ENCODE measurements at regions not wholly inside any gene's neighbourhood (a gene's known extent, or its start where the extent isn't known, plus 50 kb on each side); places are given as distances from the start of the nearest gene placed in this dataset.

DNA sequence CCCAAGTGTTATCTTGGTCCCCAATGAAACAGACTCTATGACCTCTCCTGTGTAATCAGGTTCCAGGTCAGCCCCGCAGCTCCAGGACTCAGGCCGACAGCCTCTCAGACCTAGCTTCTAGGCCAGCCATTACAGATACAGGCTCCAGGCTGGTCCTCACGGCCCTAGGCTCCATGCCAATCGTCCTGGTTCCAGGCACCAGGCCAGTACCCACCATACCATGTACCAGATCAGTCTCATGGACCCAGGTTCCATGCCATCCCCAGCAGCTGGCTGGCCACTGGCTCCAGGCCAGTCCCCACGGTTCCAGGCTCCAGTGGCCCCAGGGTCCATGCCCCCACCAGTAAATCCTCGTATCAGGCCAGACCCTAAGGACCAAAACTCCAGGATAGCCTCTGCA is 1326.6 kb upstream of the C9orf72 start:
- in situ Hi-C loops (cut with MboI) (no loop called here), intact Hi-C loops (cut with micrococcal nuclease) (no loop called here)
- Histone ChIP-seq H3K9me3 (replicated peaks; ENCODE audit: control insufficient read depth, insufficient read depth, low read depth, low read length) (no peaks in the 10 kb centered on the region), H3K79me2 (ENCODE audit: control insufficient read depth, insufficient read depth, low read length) (no peaks in the 10 kb centered on the region), H3K4me2 (ENCODE audit: insufficient read depth, low read length) (no peak overlapping the region), H3K4me1 (replicated peaks in 1 of 2; ENCODE audit: control insufficient read depth in 2 of 2, insufficient read depth in 2 of 2, low read length in 2 of 2) (no peaks in the 10 kb centered on the region), H2AFZ (ENCODE audit: low read depth, low read length) (no peak overlapping the region), H4K20me1 (replicated peaks; ENCODE audit: control insufficient read depth, insufficient read depth, low read length) (no peaks in the 10 kb centered on the region), H3K9ac (ENCODE audit: insufficient read depth in 1 of 2, low read depth in 2 of 2, low read length in 2 of 2) (no peak overlapping the region), H3K27me3 (ENCODE audit: control insufficient read depth in 2 of 2, insufficient read depth in 2 of 2, low read length in 2 of 2) (no peaks in the 10 kb centered on the region), H3K9me1 (ENCODE audit: control insufficient read depth, insufficient read depth, low read length) (no peaks in the 10 kb centered on the region), H3K36me3 (ENCODE audit: control insufficient read depth, insufficient read depth, low read length) (no peaks in the 10 kb centered on the region), H3K4me3 (no peak overlapping the region), H3K27ac (ENCODE audit: extremely low read depth, low read depth, low read length) (no peak overlapping the region)
- ChIA-PET CTCF (ENCODE audit: low intra/inter-chr PET ratio) (no interaction called here), POLR2A (no interaction called here)
- no CpG with 5 or more reads among the region's 6 CpGs for WGBS (ENCODE audit: insufficient coverage, low coverage, missing lambda C conversion rate)
- ATAC-seq (no peak), FAIRE-seq (no peak), DNase-seq (ENCODE audit: extremely low read depth in 1 of 4, low spot score in 3 of 4) (no peak)
- TF ChIP-seq COPS2 (conservative IDR thresholded peaks at IDR 0.05) (no peak), HMG20B (CRISPR knock-in tag; IDR thresholded peaks at IDR 0.05) (no peak), SOX6 (IDR thresholded peaks at IDR 0.05) (no peak), ZNF311 (CRISPR knock-in tag; IDR thresholded peaks at IDR 0.05) (no peak), PHTF2 (CRISPR knock-in tag; IDR thresholded peaks at IDR 0.05) (no peak), CEBPB (tag; IDR thresholded peaks at IDR 0.05) (no peak), ZNF668 (CRISPR knock-in tag; IDR thresholded peaks at IDR 0.05) (no peak), ESRRB (CRISPR knock-in tag; IDR thresholded peaks at IDR 0.05; ENCODE audit: borderline replicate concordance) (no peak), SMAD1 (IDR thresholded peaks at IDR 0.05; ENCODE audit: low read depth, low read length, partially characterized antibody) (no peak), HES1 (IDR thresholded peaks at IDR 0.05; ENCODE audit: low read depth) (no peak), SMARCE1 (IDR thresholded peaks at IDR 0.05) (no peak), JUN (IDR thresholded peaks at IDR 0.05; ENCODE audit: borderline replicate concordance, low read depth, low read length) (no peak), JUN (CRISPR knock-in tag; IDR thresholded peaks at IDR 0.05; ENCODE audit: borderline replicate concordance) (no peak), ZNF717 (CRISPR knock-in tag; IDR thresholded peaks at IDR 0.05) (no peak)
- TF ChIP-seq, protein P1, sequence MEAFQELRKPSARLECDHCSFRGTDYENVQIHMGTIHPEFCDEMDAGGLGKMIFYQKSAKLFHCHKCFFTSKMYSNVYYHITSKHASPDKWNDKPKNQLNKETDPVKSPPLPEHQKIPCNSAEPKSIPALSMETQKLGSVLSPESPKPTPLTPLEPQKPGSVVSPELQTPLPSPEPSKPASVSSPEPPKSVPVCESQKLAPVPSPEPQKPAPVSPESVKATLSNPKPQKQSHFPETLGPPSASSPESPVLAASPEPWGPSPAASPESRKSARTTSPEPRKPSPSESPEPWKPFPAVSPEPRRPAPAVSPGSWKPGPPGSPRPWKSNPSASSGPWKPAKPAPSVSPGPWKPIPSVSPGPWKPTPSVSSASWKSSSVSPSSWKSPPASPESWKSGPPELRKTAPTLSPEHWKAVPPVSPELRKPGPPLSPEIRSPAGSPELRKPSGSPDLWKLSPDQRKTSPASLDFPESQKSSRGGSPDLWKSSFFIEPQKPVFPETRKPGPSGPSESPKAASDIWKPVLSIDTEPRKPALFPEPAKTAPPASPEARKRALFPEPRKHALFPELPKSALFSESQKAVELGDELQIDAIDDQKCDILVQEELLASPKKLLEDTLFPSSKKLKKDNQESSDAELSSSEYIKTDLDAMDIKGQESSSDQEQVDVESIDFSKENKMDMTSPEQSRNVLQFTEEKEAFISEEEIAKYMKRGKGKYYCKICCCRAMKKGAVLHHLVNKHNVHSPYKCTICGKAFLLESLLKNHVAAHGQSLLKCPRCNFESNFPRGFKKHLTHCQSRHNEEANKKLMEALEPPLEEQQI (IDR thresholded peaks at IDR 0.05): no peak
- TF ChIP-seq, protein P2, sequence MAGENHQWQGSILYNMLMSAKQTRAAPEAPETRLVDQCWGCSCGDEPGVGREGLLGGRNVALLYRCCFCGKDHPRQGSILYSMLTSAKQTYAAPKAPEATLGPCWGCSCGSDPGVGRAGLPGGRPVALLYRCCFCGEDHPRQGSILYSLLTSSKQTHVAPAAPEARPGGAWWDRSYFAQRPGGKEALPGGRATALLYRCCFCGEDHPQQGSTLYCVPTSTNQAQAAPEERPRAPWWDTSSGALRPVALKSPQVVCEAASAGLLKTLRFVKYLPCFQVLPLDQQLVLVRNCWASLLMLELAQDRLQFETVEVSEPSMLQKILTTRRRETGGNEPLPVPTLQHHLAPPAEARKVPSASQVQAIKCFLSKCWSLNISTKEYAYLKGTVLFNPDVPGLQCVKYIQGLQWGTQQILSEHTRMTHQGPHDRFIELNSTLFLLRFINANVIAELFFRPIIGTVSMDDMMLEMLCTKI (IDR thresholded peaks at IDR 0.05; ENCODE audit: partially characterized antibody): no peak
- no TSS peak for BruUV-seq (replicated peaks)

All from K562 (cell line).